Esophagus squamous epithelium (tissue), 5 donors: ENCODE measurements at regions not wholly inside any gene's neighbourhood (a gene's known extent, or its start where the extent isn't known, plus 50 kb on each side); places are given as distances from the start of the nearest gene placed in this dataset.

Experiments
- DNase-seq: peaks from one replicate; lab custom pipeline; 2025; lab: John Stamatoyannopoulos, UW
- H3K27ac ChIP-seq, 4 donors: fragments of 200-600 bp; sonication (generic); one replicate each; pipeline ENCODE4 v1.5.1; 2016 to 2019; ENCODE audit warnings: mild to moderate bottlenecking in 1 of 4
- H3K27me3 ChIP-seq, 4 donors: fragments of 200-600 bp; sonication (generic); 1 replicate in 3 of 4; 2 replicates in 1 of 4; pipeline versions ENCODE4 v1.5.1 to v1.6.0; 2017 to 2021; ENCODE audit warnings: antibody characterized with exemption in 1 of 4
- H3K36me3 ChIP-seq, 3 donors: fragments of 200-600 bp; sonication (generic); one replicate each; pipeline ENCODE4 v1.5.1; 2016 to 2019
- H3K4me1 ChIP-seq, 3 donors: fragments of 200-600 bp; sonication (generic); one replicate each; pipeline ENCODE4 v1.5.1; 2017 to 2019
- H3K4me3 ChIP-seq, 4 donors: fragments of 200-600 bp; sonication (generic); 1 replicate in 3 of 4; 2 replicates in 1 of 4; pipeline ENCODE4 v1.5.1; 2016 to 2019; ENCODE audit warnings: mild to moderate bottlenecking in 2 of 4, moderate library complexity in 1 of 4
- H3K9me3 ChIP-seq, 3 donors: fragments of 200-600 bp; sonication (generic); one replicate each; pipeline ENCODE4 v1.5.1; 2016 to 2019
- POLR2A ChIP-seq, 4 donors: fragments of 450-650 bp; IDR thresholded peaks; one replicate each; pipeline ENCODE4 v1.6.1; 2017; ENCODE audit warnings: antibody characterized with exemption in 4 of 4, mild to moderate bottlenecking in 4 of 4, moderate library complexity in 3 of 4
- WGBS, 2 donors: methylation state at CpG; one replicate each; pipeline ENCODE4 v1.1.5; 2018; 5-methylcytosine and 5-hydroxymethylcytosine counted together
- intact Hi-C: fragments of 100-400 bp; cut with DNase I; formaldehyde crosslinking; loops from one replicate; pipeline ENCODE4 v1.15.0; 2022
- TF ChIP-seq, protein P1 (sequence below), 6 experiments: fragments of 450-650 bp in 4 of 6; fragments of 200-600 bp in 2 of 6; sonication (generic) in 2 of 6; IDR thresholded peaks; one replicate each; pipeline ENCODE4 v1.5.1; 2016 to 2019; ENCODE audit warnings: antibody characterized with exemption in 6 of 6, mild to moderate bottlenecking in 4 of 6, moderate library complexity in 4 of 6
- donor health status: DM: yes; HTN: yes; CAD: no.

DNA sequence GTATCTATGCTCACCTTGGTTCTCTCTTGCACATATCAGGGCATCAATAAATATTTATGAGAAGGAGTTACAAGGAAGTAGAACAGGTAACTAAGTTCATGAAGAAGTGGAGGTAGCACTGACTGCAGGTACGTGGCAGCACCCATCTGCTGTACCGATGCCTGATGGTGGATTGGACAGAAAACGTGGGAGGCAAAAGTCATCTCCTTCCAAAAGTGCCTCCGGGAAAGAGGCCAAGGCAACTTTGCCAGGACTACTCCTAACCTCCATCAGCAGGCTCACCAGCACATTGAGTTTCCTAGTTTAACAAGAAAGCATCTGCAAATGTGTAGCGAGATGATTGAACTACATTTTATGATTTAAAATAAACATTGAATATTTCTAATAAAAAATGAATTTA is 248.8 kb downstream of the ANKRD7 start:
- H3K27ac ChIP-seq, result no peak overlapping the region

DNA sequence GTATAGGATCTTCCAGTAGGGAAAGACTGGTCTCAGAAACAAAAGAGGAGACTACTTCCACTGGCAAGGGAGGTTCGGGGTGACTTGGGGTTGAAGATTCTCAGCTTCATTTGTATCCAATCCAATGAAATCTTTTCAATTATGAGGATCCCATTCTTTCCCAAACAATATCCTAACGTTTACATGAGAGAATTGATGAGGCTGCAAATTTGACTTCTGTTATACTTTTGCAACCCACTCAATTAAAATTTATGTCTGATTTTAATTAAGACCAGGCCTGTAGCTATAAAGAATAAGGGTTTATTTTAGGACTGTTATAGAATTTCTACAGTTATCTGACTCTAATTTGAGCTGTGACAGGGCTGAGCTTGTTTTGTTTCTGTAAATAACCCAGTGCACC is 251.5 kb downstream of the ANKRD7 start:
- TF ChIP-seq, protein P1, sequence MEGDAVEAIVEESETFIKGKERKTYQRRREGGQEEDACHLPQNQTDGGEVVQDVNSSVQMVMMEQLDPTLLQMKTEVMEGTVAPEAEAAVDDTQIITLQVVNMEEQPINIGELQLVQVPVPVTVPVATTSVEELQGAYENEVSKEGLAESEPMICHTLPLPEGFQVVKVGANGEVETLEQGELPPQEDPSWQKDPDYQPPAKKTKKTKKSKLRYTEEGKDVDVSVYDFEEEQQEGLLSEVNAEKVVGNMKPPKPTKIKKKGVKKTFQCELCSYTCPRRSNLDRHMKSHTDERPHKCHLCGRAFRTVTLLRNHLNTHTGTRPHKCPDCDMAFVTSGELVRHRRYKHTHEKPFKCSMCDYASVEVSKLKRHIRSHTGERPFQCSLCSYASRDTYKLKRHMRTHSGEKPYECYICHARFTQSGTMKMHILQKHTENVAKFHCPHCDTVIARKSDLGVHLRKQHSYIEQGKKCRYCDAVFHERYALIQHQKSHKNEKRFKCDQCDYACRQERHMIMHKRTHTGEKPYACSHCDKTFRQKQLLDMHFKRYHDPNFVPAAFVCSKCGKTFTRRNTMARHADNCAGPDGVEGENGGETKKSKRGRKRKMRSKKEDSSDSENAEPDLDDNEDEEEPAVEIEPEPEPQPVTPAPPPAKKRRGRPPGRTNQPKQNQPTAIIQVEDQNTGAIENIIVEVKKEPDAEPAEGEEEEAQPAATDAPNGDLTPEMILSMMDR (IDR thresholded peaks at IDR 0.05), result no peak
- no peak for TF ChIP-seq POLR2A (IDR thresholded peaks at IDR 0.05)
- no peaks in the 10 kb centered on the region for H3K4me1 ChIP-seq
- H3K9me3 ChIP-seq, result no peaks in the 10 kb centered on the region
- intact Hi-C loops, result no loop called here
- DNase-seq, result no peak
- no peaks in the 10 kb centered on the region for H3K36me3 ChIP-seq
- H3K4me3 ChIP-seq, result no peak overlapping the region
- WGBS, 2 donors, result 53 to 58% methylated on average over 2 of the region's 2 CpGs
- no peaks in the 10 kb centered on the region for H3K27me3 ChIP-seq
- no peak overlapping the region for H3K27ac ChIP-seq

More for the DNA sequence above, 248.8 kb downstream of the ANKRD7 start:
- intact Hi-C loops, result no loop called here
- H3K4me1 ChIP-seq, result no peaks in the 10 kb centered on the region
- DNase-seq, result no peak
- H3K4me3 ChIP-seq, result no peak overlapping the region
- H3K36me3 ChIP-seq, result no peaks in the 10 kb centered on the region
- TF ChIP-seq POLR2A (IDR thresholded peaks at IDR 0.05), result no peak
- TF ChIP-seq, protein P1 (IDR thresholded peaks at IDR 0.05), result no peak
- WGBS, 2 donors, result 52 to 71% methylated on average over 5 of the region's 5 CpGs
- no peaks in the 10 kb centered on the region for H3K9me3 ChIP-seq
- H3K27me3 ChIP-seq, result no peaks in the 10 kb centered on the region

DNA sequence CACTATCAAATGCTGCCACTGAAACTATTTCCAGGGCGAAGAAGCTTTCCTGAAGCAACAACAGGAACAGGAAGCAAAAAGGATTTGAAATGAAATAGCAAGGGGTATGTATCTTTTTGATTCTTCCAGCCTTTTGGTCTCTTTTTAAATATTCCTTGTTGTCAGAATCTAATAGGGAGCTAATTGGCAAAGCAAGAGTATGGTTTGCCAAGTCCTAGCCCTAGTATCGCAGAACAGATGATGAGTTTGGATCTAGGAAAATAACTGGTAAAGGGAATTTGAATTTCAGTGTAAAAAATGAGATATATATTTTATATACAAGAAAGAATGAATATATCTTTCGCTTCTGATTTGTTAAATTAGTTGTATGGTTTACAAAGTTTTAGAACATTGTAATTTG is 252.5 kb downstream of the ANKRD7 start:
- no peaks in the 10 kb centered on the region for H3K36me3 ChIP-seq
- no peak overlapping the region for H3K27ac ChIP-seq
- H3K4me3 ChIP-seq, result no peak overlapping the region
- H3K9me3 ChIP-seq, result no peaks in the 10 kb centered on the region
- intact Hi-C loops, result no loop called here
- no peaks in the 10 kb centered on the region for H3K27me3 ChIP-seq
- no peak for TF ChIP-seq POLR2A (IDR thresholded peaks at IDR 0.05)
- TF ChIP-seq, protein P1 (IDR thresholded peaks at IDR 0.05), result no peak
- H3K4me1 ChIP-seq, result no peaks in the 10 kb centered on the region
- 70 to 71% methylated on average over 3 of the region's 3 CpGs for WGBS, 2 donors
- DNase-seq, result no peak

DNA sequence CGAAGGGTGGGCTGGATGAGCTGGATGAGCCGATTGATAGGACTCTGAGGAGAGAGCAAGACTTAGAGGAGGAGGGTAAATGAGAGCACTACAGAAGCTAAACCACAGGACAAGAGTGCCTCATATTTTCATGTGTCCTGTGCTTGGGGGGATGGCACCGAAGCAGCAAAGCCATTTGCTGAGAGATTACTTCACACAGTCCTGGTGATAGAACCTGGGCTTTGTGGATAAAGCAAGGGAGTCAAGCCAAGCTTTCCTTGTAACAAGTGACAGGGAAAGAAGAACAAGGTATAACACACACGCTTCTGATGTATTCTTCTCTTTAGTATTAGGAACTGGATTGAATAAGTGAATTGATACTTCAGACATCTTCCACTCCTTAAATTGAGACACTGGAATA is 253.7 kb downstream of the ANKRD7 start:
- no peak overlapping the region for H3K4me3 ChIP-seq
- no peaks in the 10 kb centered on the region for H3K36me3 ChIP-seq

DNA sequence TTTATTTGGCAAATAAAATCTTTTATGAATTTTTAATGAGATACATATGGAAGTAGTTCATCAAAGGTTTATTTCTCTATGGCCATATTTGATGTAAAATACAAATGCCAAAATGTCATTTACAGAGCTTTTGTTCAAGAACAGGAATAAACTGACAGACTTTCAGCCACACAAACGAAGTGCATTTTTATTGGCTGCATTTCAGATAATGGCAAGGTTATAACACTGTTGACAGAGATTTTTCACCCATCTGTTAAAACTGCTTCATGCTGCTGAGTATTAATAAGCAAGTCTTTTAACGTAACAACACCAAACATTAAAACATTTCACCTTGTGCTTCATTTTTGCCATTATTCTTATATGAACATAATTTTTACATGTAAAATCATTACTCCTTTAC is 254.4 kb downstream of the ANKRD7 start:
- Histone ChIP-seq H3K27ac (no peak overlapping the region), H3K27me3 (no peaks in the 10 kb centered on the region), H3K4me1 (no peaks in the 10 kb centered on the region), H3K4me3 (no peak overlapping the region), H3K36me3 (no peaks in the 10 kb centered on the region), H3K9me3 (no peaks in the 10 kb centered on the region)
- intact Hi-C loops, result no loop called here
- no peak for TF ChIP-seq POLR2A (IDR thresholded peaks at IDR 0.05)
- TF ChIP-seq, protein P1 (IDR thresholded peaks at IDR 0.05), result no peak
- 24 to 42% methylated on average over 2 of the region's 2 CpGs for WGBS, 2 donors
- DNase-seq, result no peak

More for the DNA sequence above, 253.7 kb downstream of the ANKRD7 start:
- Histone ChIP-seq H3K9me3 (no peaks in the 10 kb centered on the region), H3K27me3 (no peaks in the 10 kb centered on the region), H3K4me1 (no peaks in the 10 kb centered on the region), H3K27ac (no peak overlapping the region)
- no peak for DNase-seq
- TF ChIP-seq, protein P1 (IDR thresholded peaks at IDR 0.05), result no peak
- WGBS, 2 donors, result 85 to 87% methylated on average over 4 of the region's 4 CpGs
- intact Hi-C loops, result no loop called here
